ENCODE measurements at regions not wholly inside any gene's neighbourhood (a gene's known extent, or its start where the extent isn't known, plus 50 kb on each side); places are given as distances from the start of the nearest gene placed in this dataset.

DNA sequence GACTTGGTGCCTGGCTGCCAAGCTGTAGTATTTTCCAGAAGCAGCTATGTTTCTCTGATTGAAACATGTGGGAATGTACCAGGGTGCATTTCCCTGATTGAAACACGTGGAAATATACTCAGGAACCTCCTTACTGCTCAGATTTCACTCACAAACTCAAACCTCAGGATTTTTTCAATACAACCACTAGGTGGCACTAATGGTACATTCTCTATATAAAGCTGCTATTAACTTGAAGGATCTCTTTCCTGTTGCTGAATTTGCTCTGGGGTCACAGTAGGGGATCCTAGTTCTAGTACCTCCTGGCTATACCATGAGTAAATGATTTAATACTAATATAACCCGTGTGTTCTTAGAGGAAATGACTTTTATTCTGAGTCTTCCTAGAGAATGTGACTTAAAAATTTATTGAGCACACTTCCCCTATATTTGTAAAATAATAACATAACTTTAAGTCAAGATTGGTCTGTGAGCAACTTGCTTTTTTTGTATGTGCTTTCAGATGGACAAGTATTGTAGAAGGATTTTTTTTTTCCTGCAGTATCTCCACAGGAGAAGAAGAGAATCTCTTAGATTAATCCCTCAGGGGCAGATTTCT lies 173.8 kb upstream of the MIS18BP1 start:
- TF ChIP-seq TAF1 (IDR thresholded peaks at IDR 0.05; ENCODE audit: borderline replicate concordance, low read depth, low read length): no peak
- TF ChIP-seq, protein P1, sequence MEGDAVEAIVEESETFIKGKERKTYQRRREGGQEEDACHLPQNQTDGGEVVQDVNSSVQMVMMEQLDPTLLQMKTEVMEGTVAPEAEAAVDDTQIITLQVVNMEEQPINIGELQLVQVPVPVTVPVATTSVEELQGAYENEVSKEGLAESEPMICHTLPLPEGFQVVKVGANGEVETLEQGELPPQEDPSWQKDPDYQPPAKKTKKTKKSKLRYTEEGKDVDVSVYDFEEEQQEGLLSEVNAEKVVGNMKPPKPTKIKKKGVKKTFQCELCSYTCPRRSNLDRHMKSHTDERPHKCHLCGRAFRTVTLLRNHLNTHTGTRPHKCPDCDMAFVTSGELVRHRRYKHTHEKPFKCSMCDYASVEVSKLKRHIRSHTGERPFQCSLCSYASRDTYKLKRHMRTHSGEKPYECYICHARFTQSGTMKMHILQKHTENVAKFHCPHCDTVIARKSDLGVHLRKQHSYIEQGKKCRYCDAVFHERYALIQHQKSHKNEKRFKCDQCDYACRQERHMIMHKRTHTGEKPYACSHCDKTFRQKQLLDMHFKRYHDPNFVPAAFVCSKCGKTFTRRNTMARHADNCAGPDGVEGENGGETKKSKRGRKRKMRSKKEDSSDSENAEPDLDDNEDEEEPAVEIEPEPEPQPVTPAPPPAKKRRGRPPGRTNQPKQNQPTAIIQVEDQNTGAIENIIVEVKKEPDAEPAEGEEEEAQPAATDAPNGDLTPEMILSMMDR (IDR thresholded peaks at IDR 0.05): peak; percentile 58
- TF ChIP-seq, protein P2, sequence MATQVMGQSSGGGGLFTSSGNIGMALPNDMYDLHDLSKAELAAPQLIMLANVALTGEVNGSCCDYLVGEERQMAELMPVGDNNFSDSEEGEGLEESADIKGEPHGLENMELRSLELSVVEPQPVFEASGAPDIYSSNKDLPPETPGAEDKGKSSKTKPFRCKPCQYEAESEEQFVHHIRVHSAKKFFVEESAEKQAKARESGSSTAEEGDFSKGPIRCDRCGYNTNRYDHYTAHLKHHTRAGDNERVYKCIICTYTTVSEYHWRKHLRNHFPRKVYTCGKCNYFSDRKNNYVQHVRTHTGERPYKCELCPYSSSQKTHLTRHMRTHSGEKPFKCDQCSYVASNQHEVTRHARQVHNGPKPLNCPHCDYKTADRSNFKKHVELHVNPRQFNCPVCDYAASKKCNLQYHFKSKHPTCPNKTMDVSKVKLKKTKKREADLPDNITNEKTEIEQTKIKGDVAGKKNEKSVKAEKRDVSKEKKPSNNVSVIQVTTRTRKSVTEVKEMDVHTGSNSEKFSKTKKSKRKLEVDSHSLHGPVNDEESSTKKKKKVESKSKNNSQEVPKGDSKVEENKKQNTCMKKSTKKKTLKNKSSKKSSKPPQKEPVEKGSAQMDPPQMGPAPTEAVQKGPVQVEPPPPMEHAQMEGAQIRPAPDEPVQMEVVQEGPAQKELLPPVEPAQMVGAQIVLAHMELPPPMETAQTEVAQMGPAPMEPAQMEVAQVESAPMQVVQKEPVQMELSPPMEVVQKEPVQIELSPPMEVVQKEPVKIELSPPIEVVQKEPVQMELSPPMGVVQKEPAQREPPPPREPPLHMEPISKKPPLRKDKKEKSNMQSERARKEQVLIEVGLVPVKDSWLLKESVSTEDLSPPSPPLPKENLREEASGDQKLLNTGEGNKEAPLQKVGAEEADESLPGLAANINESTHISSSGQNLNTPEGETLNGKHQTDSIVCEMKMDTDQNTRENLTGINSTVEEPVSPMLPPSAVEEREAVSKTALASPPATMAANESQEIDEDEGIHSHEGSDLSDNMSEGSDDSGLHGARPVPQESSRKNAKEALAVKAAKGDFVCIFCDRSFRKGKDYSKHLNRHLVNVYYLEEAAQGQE (IDR thresholded peaks at IDR 0.05; ENCODE audit: low read depth, low read length): no peak
- TF ChIP-seq, protein P3, sequence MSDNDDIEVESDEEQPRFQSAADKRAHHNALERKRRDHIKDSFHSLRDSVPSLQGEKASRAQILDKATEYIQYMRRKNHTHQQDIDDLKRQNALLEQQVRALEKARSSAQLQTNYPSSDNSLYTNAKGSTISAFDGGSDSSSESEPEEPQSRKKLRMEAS (IDR thresholded peaks at IDR 0.05; ENCODE audit: low read depth): no peak
- TF ChIP-seq GABPA (IDR thresholded peaks at IDR 0.05; ENCODE audit: low read depth): no peak
- TF ChIP-seq EP300 (IDR thresholded peaks at IDR 0.05; ENCODE audit: borderline replicate concordance in 1 of 2, low read depth in 1 of 2, low read length in 1 of 2): no peak
- no peak for TF ChIP-seq ELF1 (IDR thresholded peaks at IDR 0.05)
- no peak for TF ChIP-seq POLR2AphosphoS5 (IDR thresholded peaks at IDR 0.05; ENCODE audit: low read depth, low read length)
- peak; percentile 17; the same call in 1 of the 2 replicates for TF ChIP-seq SMC3 (IDR thresholded peaks at IDR 0.05; ENCODE audit: low read depth, low read length)
- no peak for TF ChIP-seq CHD2 (IDR thresholded peaks at IDR 0.05; ENCODE audit: low read length, partially characterized antibody)
- no peak for TF ChIP-seq MXI1 (IDR thresholded peaks at IDR 0.05; ENCODE audit: low read depth, low read length)
- TF ChIP-seq, protein P4, sequence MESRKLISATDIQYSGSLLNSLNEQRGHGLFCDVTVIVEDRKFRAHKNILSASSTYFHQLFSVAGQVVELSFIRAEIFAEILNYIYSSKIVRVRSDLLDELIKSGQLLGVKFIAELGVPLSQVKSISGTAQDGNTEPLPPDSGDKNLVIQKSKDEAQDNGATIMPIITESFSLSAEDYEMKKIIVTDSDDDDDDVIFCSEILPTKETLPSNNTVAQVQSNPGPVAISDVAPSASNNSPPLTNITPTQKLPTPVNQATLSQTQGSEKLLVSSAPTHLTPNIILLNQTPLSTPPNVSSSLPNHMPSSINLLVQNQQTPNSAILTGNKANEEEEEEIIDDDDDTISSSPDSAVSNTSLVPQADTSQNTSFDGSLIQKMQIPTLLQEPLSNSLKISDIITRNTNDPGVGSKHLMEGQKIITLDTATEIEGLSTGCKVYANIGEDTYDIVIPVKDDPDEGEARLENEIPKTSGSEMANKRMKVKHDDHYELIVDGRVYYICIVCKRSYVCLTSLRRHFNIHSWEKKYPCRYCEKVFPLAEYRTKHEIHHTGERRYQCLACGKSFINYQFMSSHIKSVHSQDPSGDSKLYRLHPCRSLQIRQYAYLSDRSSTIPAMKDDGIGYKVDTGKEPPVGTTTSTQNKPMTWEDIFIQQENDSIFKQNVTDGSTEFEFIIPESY (IDR thresholded peaks at IDR 0.05; ENCODE audit: borderline replicate concordance, low read depth): no peak
- no peak for TF ChIP-seq TCF12 (IDR thresholded peaks at IDR 0.05)
- no peak for TF ChIP-seq RCOR1 (IDR thresholded peaks at IDR 0.05; ENCODE audit: low read length)
